Esophagus squamous epithelium (tissue), 4 donors: ENCODE measurements at regions not wholly inside any gene's neighbourhood (a gene's known extent, or its start where the extent isn't known, plus 50 kb on each side); places are given as distances from the start of the nearest gene placed in this dataset.

Experiments used
- CTCF ChIP-seq, 6 experiments: fragments of 450-650 bp in 4 of 6; fragments of 200-600 bp in 2 of 6; sonication (generic) in 2 of 6; IDR thresholded peaks; one replicate each; pipeline ENCODE4 v1.5.1; 2016 to 2019; ENCODE audit warnings: antibody characterized with exemption in 6 of 6, mild to moderate bottlenecking in 4 of 6, moderate library complexity in 4 of 6
- POLR2A ChIP-seq, 4 donors: fragments of 450-650 bp; IDR thresholded peaks; one replicate each; pipeline ENCODE4 v1.6.1; 2017; ENCODE audit warnings: antibody characterized with exemption in 4 of 4, mild to moderate bottlenecking in 4 of 4, moderate library complexity in 3 of 4

- TF ChIP-seq POLR2A (IDR thresholded peaks at IDR 0.05) (no peak), CTCF (IDR thresholded peaks at IDR 0.05) (no peak)
Observed at GRCh38 chr1:182286761-182287160, 104.8 kb downstream of the GLUL start.
